ENCODE measurements at regions not wholly inside any gene's neighbourhood (a gene's known extent, or its start where the extent isn't known, plus 50 kb on each side); places are given as distances from the start of the nearest gene placed in this dataset.

DNA sequence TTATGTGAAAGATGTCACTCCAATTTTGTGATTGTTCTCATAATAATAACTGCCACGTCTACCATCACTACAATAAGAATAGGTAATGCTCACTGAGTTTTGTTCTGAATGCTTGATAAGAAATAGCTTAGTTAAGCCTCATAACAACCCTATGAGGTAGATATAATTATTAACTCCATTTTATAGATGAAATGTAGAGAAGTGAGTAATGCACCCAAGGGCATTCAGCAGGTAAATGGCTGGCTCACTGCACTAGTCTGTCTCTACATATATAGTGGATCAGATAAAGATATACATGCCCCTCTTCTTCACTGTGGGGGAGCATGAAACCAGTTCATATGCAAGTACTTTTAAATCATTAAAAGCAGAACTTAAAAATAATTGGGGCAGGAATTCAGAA, 65.8 kb upstream of the SLC4A4 start:
- Histone ChIP-seq H3K4me2 (ENCODE audit: low read length) (no peak overlapping the region), H2AFZ (ENCODE audit: low read length) (no peak overlapping the region), H3K27ac (ENCODE audit: low read depth, low read length, poor library complexity, severe bottlenecking) (no peak overlapping the region), H3K9me2 (ENCODE audit: insufficient read depth, low read length) (no peaks in the 10 kb centered on the region), H3K9me3 (ENCODE audit: low read length) (no peaks in the 10 kb centered on the region), H3K4me1 (ENCODE audit: insufficient read depth, low read length, poor library complexity, severe bottlenecking) (no peaks in the 10 kb centered on the region), H3K4me3 (ENCODE audit: low read depth, low read length, poor library complexity, severe bottlenecking) (no peak overlapping the region), H4K20me1 (ENCODE audit: insufficient read depth, low read length) (no peaks in the 10 kb centered on the region), H3K79me2 (ENCODE audit: insufficient read depth, low read depth, low read length) (no peaks in the 10 kb centered on the region), H3K36me3 (ENCODE audit: insufficient read depth, low read length) (no peaks in the 10 kb centered on the region)
- DNase-seq (ENCODE audit: low spot score) = no peak
- TF ChIP-seq, protein P1, sequence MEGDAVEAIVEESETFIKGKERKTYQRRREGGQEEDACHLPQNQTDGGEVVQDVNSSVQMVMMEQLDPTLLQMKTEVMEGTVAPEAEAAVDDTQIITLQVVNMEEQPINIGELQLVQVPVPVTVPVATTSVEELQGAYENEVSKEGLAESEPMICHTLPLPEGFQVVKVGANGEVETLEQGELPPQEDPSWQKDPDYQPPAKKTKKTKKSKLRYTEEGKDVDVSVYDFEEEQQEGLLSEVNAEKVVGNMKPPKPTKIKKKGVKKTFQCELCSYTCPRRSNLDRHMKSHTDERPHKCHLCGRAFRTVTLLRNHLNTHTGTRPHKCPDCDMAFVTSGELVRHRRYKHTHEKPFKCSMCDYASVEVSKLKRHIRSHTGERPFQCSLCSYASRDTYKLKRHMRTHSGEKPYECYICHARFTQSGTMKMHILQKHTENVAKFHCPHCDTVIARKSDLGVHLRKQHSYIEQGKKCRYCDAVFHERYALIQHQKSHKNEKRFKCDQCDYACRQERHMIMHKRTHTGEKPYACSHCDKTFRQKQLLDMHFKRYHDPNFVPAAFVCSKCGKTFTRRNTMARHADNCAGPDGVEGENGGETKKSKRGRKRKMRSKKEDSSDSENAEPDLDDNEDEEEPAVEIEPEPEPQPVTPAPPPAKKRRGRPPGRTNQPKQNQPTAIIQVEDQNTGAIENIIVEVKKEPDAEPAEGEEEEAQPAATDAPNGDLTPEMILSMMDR (conservative IDR thresholded peaks at IDR 0.05; ENCODE audit: low read length) = no peak
- TF ChIP-seq EZH2phosphoT487 (IDR thresholded peaks at IDR 0.05; ENCODE audit: borderline replicate concordance, low read depth, low read length) = no peak
- BruUV-seq (replicated peaks) = no TSS peak
- ChIA-PET CTCF (ENCODE audit: unreplicated experiment) (no interaction called here), POLR2A (interaction anchor here (1.2 kb wide), 1 partner anchor 1044 kb away, joined by 5 read pairs; no protein-coding TSS in a partner anchor)
- intact Hi-C loops (cut with micrococcal nuclease; ENCODE audit: unreplicated experiment) = loop anchor here (5.0 kb wide), 1 partner anchor 439 kb away; no protein-coding TSS in a partner anchor

DNA sequence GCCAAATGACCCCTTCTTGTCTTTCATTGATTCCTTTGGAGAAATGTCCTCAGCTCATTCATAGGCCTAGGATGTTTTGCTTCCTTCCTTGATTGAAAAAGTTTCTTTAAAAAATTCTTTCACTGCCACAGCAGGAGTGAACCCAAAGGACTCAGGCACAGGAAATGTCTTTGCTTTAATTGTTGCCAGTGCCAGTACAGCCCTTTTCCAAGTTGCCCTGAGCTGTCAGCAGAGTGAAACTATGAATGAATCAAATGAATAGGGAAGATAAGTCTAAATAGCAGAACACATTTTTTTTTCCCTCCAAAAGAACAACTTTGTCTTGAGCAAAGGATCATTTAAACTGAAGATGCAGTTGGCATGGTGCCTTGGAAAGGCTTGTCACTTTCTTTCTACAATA, 63.8 kb upstream of the SLC4A4 start:
- no peak for DNase-seq (ENCODE audit: low spot score)
- POLR2A ChIA-PET = interaction anchor here (0.6 kb wide), 1 partner anchor 66 kb away, joined by 3 read pairs; no protein-coding TSS in a partner anchor
- Histone ChIP-seq H3K27ac (ENCODE audit: low read depth, low read length, poor library complexity, severe bottlenecking) (no peak overlapping the region), H4K20me1 (ENCODE audit: insufficient read depth, low read length) (no peaks in the 10 kb centered on the region), H3K4me1 (ENCODE audit: insufficient read depth, low read length, poor library complexity, severe bottlenecking) (no peaks in the 10 kb centered on the region), H2AFZ (ENCODE audit: low read length) (no peak overlapping the region), H3K9me2 (ENCODE audit: insufficient read depth, low read length) (no peaks in the 10 kb centered on the region), H3K79me2 (ENCODE audit: insufficient read depth, low read depth, low read length) (no peaks in the 10 kb centered on the region), H3K4me2 (ENCODE audit: low read length) (no peak overlapping the region), H3K36me3 (ENCODE audit: insufficient read depth, low read length) (no peaks in the 10 kb centered on the region), H3K4me3 (ENCODE audit: low read depth, low read length, poor library complexity, severe bottlenecking) (no peak overlapping the region), H3K9me3 (ENCODE audit: low read length) (no peaks in the 10 kb centered on the region)
- intact Hi-C loops (cut with micrococcal nuclease; ENCODE audit: unreplicated experiment) = no loop called here
- no peak for TF ChIP-seq EZH2phosphoT487 (IDR thresholded peaks at IDR 0.05; ENCODE audit: borderline replicate concordance, low read depth, low read length)
- TF ChIP-seq, protein P1 (conservative IDR thresholded peaks at IDR 0.05; ENCODE audit: low read length) = no peak
- CTCF ChIA-PET (ENCODE audit: unreplicated experiment) = no interaction called here
- no TSS peak for BruUV-seq (replicated peaks)

DNA sequence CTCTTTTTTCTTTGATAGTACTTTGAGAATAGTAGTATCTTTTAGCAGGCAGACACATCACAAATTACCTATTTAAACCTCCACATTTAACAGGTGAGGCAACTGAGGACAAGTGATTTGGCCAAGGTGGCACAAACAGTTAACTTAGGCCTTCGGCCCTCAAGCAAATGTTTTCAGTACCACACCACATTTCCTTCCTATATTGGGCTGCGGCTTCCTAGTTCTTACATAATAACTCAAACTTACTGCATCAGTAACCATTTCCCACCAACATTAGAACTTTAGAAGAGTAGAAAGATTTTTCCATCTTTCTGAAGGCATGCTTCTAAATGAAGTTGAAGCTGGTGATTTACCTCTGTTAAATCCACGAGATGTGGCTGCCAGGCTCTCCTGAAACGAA, 63.2 kb upstream of the SLC4A4 start:
- H3K27ac ChIP-seq (ENCODE audit: low read depth, low read length, poor library complexity, severe bottlenecking) = no peak overlapping the region
- no peak overlapping the region for H2AFZ ChIP-seq (ENCODE audit: low read length)
- no peaks in the 10 kb centered on the region for H3K4me1 ChIP-seq (ENCODE audit: insufficient read depth, low read length, poor library complexity, severe bottlenecking)
- intact Hi-C loops (cut with micrococcal nuclease; ENCODE audit: unreplicated experiment) = no loop called here
- no peaks in the 10 kb centered on the region for H4K20me1 ChIP-seq (ENCODE audit: insufficient read depth, low read length)
- no peaks in the 10 kb centered on the region for H3K9me2 ChIP-seq (ENCODE audit: insufficient read depth, low read length)
- no peaks in the 10 kb centered on the region for H3K36me3 ChIP-seq (ENCODE audit: insufficient read depth, low read length)
- ChIA-PET POLR2A (interaction anchor here (0.6 kb wide), 1 partner anchor 65 kb away, joined by 3 read pairs; no protein-coding TSS in a partner anchor), CTCF (ENCODE audit: unreplicated experiment) (no interaction called here)
- no peak for DNase-seq (ENCODE audit: low spot score)
- no TSS peak for BruUV-seq (replicated peaks)
- no peak overlapping the region for H3K4me2 ChIP-seq (ENCODE audit: low read length)
- no peaks in the 10 kb centered on the region for H3K79me2 ChIP-seq (ENCODE audit: insufficient read depth, low read depth, low read length)
- TF ChIP-seq EZH2phosphoT487 (IDR thresholded peaks at IDR 0.05; ENCODE audit: borderline replicate concordance, low read depth, low read length) = no peak
- no peak overlapping the region for H3K4me3 ChIP-seq (ENCODE audit: low read depth, low read length, poor library complexity, severe bottlenecking)
- H3K9me3 ChIP-seq (ENCODE audit: low read length) = no peaks in the 10 kb centered on the region
